H1 (cell line): ENCODE measurements at regions not wholly inside any gene's neighbourhood (a gene's known extent, or its start where the extent isn't known, plus 50 kb on each side); places are given as distances from the start of the nearest gene placed in this dataset.

Experiments used
- CTCF ChIA-PET: fragments of 300-600 bp; sonication (Branson Sonifier 250); formaldehyde crosslinking; loops from one replicate; lab custom pipeline; 2021; ENCODE audit not compliant: partially characterized antibody; lab: Charles Lee
- POLR2A ChIA-PET: fragments of 300-600 bp; sonication (Branson Sonifier 250); formaldehyde crosslinking; loops from one replicate; lab custom pipeline; 2021; ENCODE audit warnings: inconsistent platforms; ENCODE audit not compliant: partially characterized antibody; lab: Charles Lee
- DNase-seq, 2 experiments: peaks; one replicate each; pipeline versions ENCODE4 v3.0.0 to v3.0.0-alpha.2; 2010 to 2022; ENCODE audit warnings: low spot score in 2 of 2, low read depth in 1 of 2, mixed read lengths in 1 of 2
- FAIRE-seq: peaks from 2 replicates; lab custom pipeline; 2011; peaks lifted over from hg19 to GRCh38; lab: Jason Lieb, UNC
- H2AFZ ChIP-seq: 2 replicates; pipeline ENCODE4 v1.8.1; 2012; ENCODE audit warnings: low read length, inconsistent platforms
- H2AK5ac ChIP-seq: 2 replicates; pipeline ENCODE4 v1.6.1; 2013; ENCODE audit warnings: low read depth, low read length
- H2BK120ac ChIP-seq: replicated peaks from 2 replicates; pipeline ENCODE3; 2013; ENCODE audit warnings: low read depth, low read length, inconsistent platforms
- H2BK12ac ChIP-seq: 2 replicates; pipeline ENCODE4 v1.6.1; 2013; ENCODE audit warnings: low read depth, low read length
- H2BK15ac ChIP-seq: 2 replicates; pipeline ENCODE4 v1.6.1; 2013; ENCODE audit warnings: low read length
- H2BK20ac ChIP-seq: 2 replicates; pipeline ENCODE4 v1.6.1; 2013; ENCODE audit warnings: low read length
- H2BK5ac ChIP-seq: 2 replicates; pipeline ENCODE4 v1.6.1; 2013; ENCODE audit warnings: low read depth, low read length
- H3K14ac ChIP-seq: 2 replicates; pipeline ENCODE4 v1.6.1; 2013; ENCODE audit warnings: inconsistent platforms; ENCODE audit not compliant: insufficient read length
- H3K18ac ChIP-seq: 2 replicates; pipeline ENCODE4 v1.6.1; 2013; ENCODE audit warnings: low read length; ENCODE audit errors: extremely low read depth
- H3K23ac ChIP-seq: 2 replicates; pipeline ENCODE4 v1.6.1; 2013; ENCODE audit warnings: inconsistent platforms; ENCODE audit not compliant: insufficient read length
- H3K23me2 ChIP-seq: 2 replicates; pipeline ENCODE4 v1.6.1; 2013; ENCODE audit warnings: low read depth, low read length
- H3K27ac ChIP-seq: 2 replicates; pipeline ENCODE4 v1.6.1; 2011; ENCODE audit warnings: low read depth, low read length, inconsistent platforms
- H3K27me3 ChIP-seq, 4 experiments: replicated peaks in 1 of 4; 1 replicate in 1 of 4; 2 replicates in 3 of 4; pipeline versions ENCODE4 v1.6.1 to v1.8.1; 2011 to 2013; ENCODE audit warnings: low read length in 3 of 4, mild to moderate bottlenecking in 3 of 4, inconsistent platforms in 2 of 4, mixed read lengths in 2 of 4, moderate library complexity in 1 of 4; ENCODE audit not compliant: control insufficient read depth in 3 of 4, insufficient read depth in 3 of 4; ENCODE audit errors: extremely low read depth in 1 of 4
- H3K36me3 ChIP-seq, 4 experiments: 2 replicates each; pipeline versions ENCODE4 v1.6.1 to v1.8.1; 2011 to 2013; ENCODE audit warnings: mild to moderate bottlenecking in 4 of 4, low read length in 3 of 4, moderate library complexity in 2 of 4, control low read depth in 1 of 4, inconsistent platforms in 1 of 4; ENCODE audit not compliant: insufficient read depth in 4 of 4, control insufficient read depth in 2 of 4
- H3K4ac ChIP-seq: replicated peaks from 2 replicates; pipeline ENCODE3; 2013; ENCODE audit warnings: low read length, low read depth, mixed read lengths, inconsistent platforms; ENCODE audit not compliant: insufficient read length
- H3K4me1 ChIP-seq, 4 experiments: replicated peaks in 1 of 4; 1 replicate in 1 of 4; 2 replicates in 3 of 4; pipeline versions ENCODE4 v1.6.1 to v1.8.1; 2011 to 2013; ENCODE audit warnings: low read length in 3 of 4, inconsistent platforms in 2 of 4, mixed read lengths in 1 of 4; ENCODE audit not compliant: insufficient read depth in 4 of 4, control insufficient read depth in 3 of 4
- H3K4me2 ChIP-seq, 2 experiments: 2 replicates each; pipeline versions ENCODE4 v1.6.1 to v1.8.1; 2011 to 2013; ENCODE audit warnings: low read depth in 2 of 2, low read length in 2 of 2, control low read depth in 1 of 2, inconsistent platforms in 1 of 2, mild to moderate bottlenecking in 1 of 2; ENCODE audit not compliant: insufficient read depth in 1 of 2
- H3K4me3 ChIP-seq, 4 experiments: fragments of 200-600, 300-600 bp in 1 of 4; sonication (generic), shearing (Covaris generic), sonication (Bioruptor Twin) in 1 of 4; 2 replicates each; pipeline versions ENCODE4 v1.5.1 to v1.8.1; 2011 to 2016; ENCODE audit warnings: low read length in 4 of 4, low read depth in 3 of 4, control low read depth in 2 of 4, inconsistent platforms in 2 of 4, mild to moderate bottlenecking in 2 of 4, mixed read lengths in 1 of 4, moderate library complexity in 1 of 4; ENCODE audit not compliant: insufficient read depth in 2 of 4; ENCODE audit errors: extremely low read depth in 1 of 4
- H3K56ac ChIP-seq: replicated peaks from 2 replicates; pipeline ENCODE3; 2013; ENCODE audit warnings: low read depth, mild to moderate bottlenecking, mixed read lengths, low read length, inconsistent platforms; ENCODE audit not compliant: insufficient read length
- H3K79me1 ChIP-seq: 2 replicates; pipeline ENCODE4 v1.6.1; 2013; ENCODE audit warnings: low read depth, low read length, control low read depth
- H3K79me2 ChIP-seq, 2 experiments: 2 replicates each; pipeline versions ENCODE4 v1.6.1 to v1.8.1; 2012 to 2013; ENCODE audit warnings: low read length in 2 of 2, mild to moderate bottlenecking in 2 of 2, inconsistent platforms in 1 of 2; ENCODE audit not compliant: insufficient read depth in 2 of 2, control insufficient read depth in 1 of 2
- H3K9ac ChIP-seq, 4 experiments: replicated peaks in 1 of 4; 1 replicate in 1 of 4; 2 replicates in 3 of 4; pipeline versions ENCODE4 v1.6.1 to v1.8.1; 2011 to 2013; ENCODE audit warnings: low read depth in 3 of 4, low read length in 3 of 4, control low read depth in 2 of 4, mild to moderate bottlenecking in 2 of 4, moderate library complexity in 2 of 4, inconsistent platforms in 1 of 4; ENCODE audit errors: extremely low read depth in 1 of 4
- H3K9me3 ChIP-seq, 2 experiments: 2 replicates each; pipeline versions ENCODE4 v1.6.1 to v1.8.1; 2012 to 2013; ENCODE audit warnings: mild to moderate bottlenecking in 2 of 2, moderate library complexity in 2 of 2, control low read depth in 1 of 2, inconsistent platforms in 1 of 2, low read depth in 1 of 2, low read length in 1 of 2, mixed read lengths in 1 of 2; ENCODE audit not compliant: insufficient read depth in 2 of 2
- H4K20me1 ChIP-seq, 2 experiments: replicated peaks in 1 of 2; 2 replicates each; pipeline versions ENCODE3 to v1.8.1; 2011 to 2013; ENCODE audit warnings: inconsistent platforms in 2 of 2, low read length in 2 of 2, mild to moderate bottlenecking in 1 of 2; ENCODE audit not compliant: insufficient read depth in 2 of 2, control insufficient read depth in 1 of 2
- H4K5ac ChIP-seq: 2 replicates; pipeline ENCODE4 v1.6.1; 2013; ENCODE audit warnings: low read length, low read depth, mixed read lengths, inconsistent platforms; ENCODE audit not compliant: insufficient read length
- H4K8ac ChIP-seq: 2 replicates; pipeline ENCODE4 v1.8.0; 2013; ENCODE audit warnings: mild to moderate bottlenecking, moderate library complexity, low read length, inconsistent platforms; ENCODE audit not compliant: insufficient read depth; ENCODE audit errors: extremely low read depth
- H4K91ac ChIP-seq: replicated peaks from 2 replicates; pipeline ENCODE3; 2013; ENCODE audit warnings: low read length, mixed read lengths, inconsistent platforms; ENCODE audit not compliant: insufficient read length
- CBX5 ChIP-seq: fragments of 300-800, 300-1000 bp; sonication (generic); IDR thresholded peaks from 2 replicates; pipeline ENCODE4 v1.7.1; 2016; ENCODE audit warnings: antibody characterized with exemption, low read length, low read depth
- JUND ChIP-seq: IDR thresholded peaks from 2 replicates; pipeline ENCODE4 v1.6.1; 2011; ENCODE audit warnings: mild to moderate bottlenecking, improper control_type of control experiment, low read length
- RNF2 ChIP-seq: fragments of 200-900, 300-1000 bp; sonication (generic); IDR thresholded peaks from 2 replicates; pipeline ENCODE4 v1.7.1; 2016; ENCODE audit warnings: borderline replicate concordance, low read depth, mild to moderate bottlenecking, antibody characterized with exemption, low read length; ENCODE audit not compliant: poor library complexity, severe bottlenecking; ENCODE audit errors: missing control alignments
- SIN3A ChIP-seq, 2 experiments: IDR thresholded peaks in 1 of 2; conservative IDR thresholded peaks in 1 of 2; 2 replicates each; pipeline ENCODE4 v1.6.1; 2011 to 2012; ENCODE audit warnings: low read length in 2 of 2, improper control_type of control experiment in 1 of 2, low read depth in 1 of 2, mild to moderate bottlenecking in 1 of 2
- WGBS, 2 experiments: shearing (Covaris generic) in 1 of 2; methylation state at CpG; one replicate each; pipeline versions ENCODE4 v1.1.6 to v1.1.7; 2013 to 2015; ENCODE audit warnings: low lambda C conversion rate in 2 of 2, mixed read lengths in 2 of 2, inconsistent platforms in 1 of 2, low coverage in 1 of 2, missing lambda C conversion rate in 1 of 2; ENCODE audit not compliant: insufficient replicate concordance in 2 of 2, insufficient coverage in 1 of 2, insufficient read length in 1 of 2; ENCODE audit errors: extremely low coverage in 1 of 2, missing lambda C conversion rate in 1 of 2; 5-methylcytosine and 5-hydroxymethylcytosine counted together

- Histone ChIP-seq H2AFZ (no peak overlapping the region), H3K18ac (no peak overlapping the region), H4K20me1 (no peaks in the 10 kb centered on the region), H3K4ac (no peak overlapping the region), H3K27me3 (no peaks in the 10 kb centered on the region)
- POLR2A ChIA-PET = no interaction called here
- TF ChIP-seq CBX5 (no peak), RNF2 (no peak), SIN3A (conservative IDR thresholded peaks at IDR 0.05 in 1 of 2, IDR thresholded peaks at IDR 0.05 in 1 of 2; ENCODE audit: low read depth in 1 of 2, low read length in 2 of 2) (no peak), JUND (no peak)
- TF ChIP-seq, all 59 proteins: peak for 0
- Histone ChIP-seq H3K79me2 (no peaks in the 10 kb centered on the region), H3K9ac (no peak overlapping the region), H3K36me3 (no peaks in the 10 kb centered on the region), H4K5ac (no peak overlapping the region), H3K27ac (no peak overlapping the region), H3K14ac (no peak overlapping the region), H3K4me3 (no peak overlapping the region), H2AK5ac (no peak overlapping the region), H3K4me1 (no peaks in the 10 kb centered on the region), H3K23ac (no peak overlapping the region), H3K23me2 (no peaks in the 10 kb centered on the region), H3K9me3 (no peaks in the 10 kb centered on the region), H2BK12ac (no peak overlapping the region), H4K8ac (no peak overlapping the region), H3K79me1 (no peaks in the 10 kb centered on the region), H3K4me2 (no peak overlapping the region), H2BK20ac (no peak overlapping the region), H2BK120ac (no peak overlapping the region), H4K91ac (no peak overlapping the region), H3K56ac (no peak overlapping the region), H2BK15ac (no peak overlapping the region), H2BK5ac (no peak overlapping the region)
- CTCF ChIA-PET = interaction anchor here (0.6 kb wide), 2 partner anchors 41 to 129 kb away, joined by 3 read pairs; no protein-coding TSS in a partner anchor
- FAIRE-seq (no peak), DNase-seq (no peak)
- 89% methylated on average over 1 of the region's 1 CpG; no CpG with 5 or more reads in 1 of the 2 experiments for whole genome bisulfite sequencing, 2 experiments
Measured at GRCh38 chr10:9951481-9952257, 1066.0 kb upstream of the CELF2 start.
